Activated CD8-positive, alpha-beta T cell treated with anti-CD3 and anti-CD28 coated beads, Interleukin-2, amount 10 ng/mL, durations not matched to agents 7 days and 5 days (primary cell): ENCODE measurements at regions not wholly inside any gene's neighbourhood (a gene's known extent, or its start where the extent isn't known, plus 50 kb on each side); places are given as distances from the start of the nearest gene placed in this dataset.
"Not testable (repeated sequence)": the region's sequence is repeated elsewhere in the genome, so short reads cannot be mapped to it uniquely, and the experiment has no call there.

ENCODE experiments used
- ATAC-seq: fragments of 150-1000 bp; cut with Tn5 transposase; one replicate; pipeline ENCODE4 v1.10.0; 2021; ENCODE audit warnings: moderate library complexity
- CTCF ChIA-PET: fragments of 350-600 bp; sonication (Branson Sonifier 250); formaldehyde crosslinking; loops from one replicate; lab custom pipeline; 2021; ENCODE audit warnings: antibody characterized with exemption; lab: Charles Lee
- POLR2A ChIA-PET: fragments of 350-600 bp; sonication (Branson Sonifier 250); formaldehyde crosslinking; loops from one replicate; lab custom pipeline; 2021; ENCODE audit warnings: antibody characterized with exemption; lab: Charles Lee
- DNase-seq: peaks from one replicate; pipeline ENCODE4 v3.0.0-alpha.2; 2020
- H3K27ac Mint-ChIP-seq: one replicate; pipeline ENCODE4 v1.8.0; 2021; ENCODE audit warnings: mild to moderate bottlenecking, mixed read lengths
- H3K27me3 Mint-ChIP-seq: one replicate; pipeline ENCODE4 v1.8.0; 2021; ENCODE audit warnings: low read depth, mixed read lengths
- H3K36me3 Mint-ChIP-seq: one replicate; pipeline ENCODE4 v1.8.0; 2021; ENCODE audit warnings: low read depth, mixed read lengths
- H3K4me1 Mint-ChIP-seq: one replicate; pipeline ENCODE4 v1.8.0; 2021; ENCODE audit warnings: low read depth, mixed read lengths
- H3K4me3 Mint-ChIP-seq: one replicate; pipeline ENCODE4 v1.8.0; 2021; ENCODE audit warnings: mild to moderate bottlenecking, mixed read lengths
- H3K9me3 Mint-ChIP-seq: one replicate; pipeline ENCODE4 v1.8.0; 2022; ENCODE audit warnings: mixed read lengths; ENCODE audit not compliant: insufficient read depth

GRCh38 chr15:60181957-60182356, 177.8 kb downstream of the FOXB1 start:
- H3K4me1 Mint-ChIP-seq, DNase-seq, H3K36me3 Mint-ChIP-seq, H3K27ac Mint-ChIP-seq, H3K4me3 Mint-ChIP-seq, H3K9me3 Mint-ChIP-seq, POLR2A ChIA-PET, ATAC-seq: not testable (repeated sequence)
- CTCF ChIA-PET = interaction anchor here (1.1 to 2.6 kb wide), 3 partner anchors 11 to 457 kb away, joined by 3 to 12 read pairs (median 8); no protein-coding TSS in a partner anchor
- peaks cover 24% of the 10 kb centered on the region for H3K27me3 Mint-ChIP-seq

GRCh38 chr15:60183366-60183765, 179.3 kb downstream of the FOXB1 start:
- no peak overlapping the region for H3K27ac Mint-ChIP-seq
- ChIA-PET POLR2A (no interaction called here), CTCF (interaction anchor here (1.8 kb wide), 1 partner anchor 266 kb away, joined by 8 read pairs; no protein-coding TSS in a partner anchor)
- ATAC-seq (no peak), DNase-seq (no peak)
- H3K4me1 Mint-ChIP-seq = no peaks in the 10 kb centered on the region
- H3K36me3 Mint-ChIP-seq = no peaks in the 10 kb centered on the region
- H3K27me3 Mint-ChIP-seq = peaks cover 19% of the 10 kb centered on the region
- no peaks in the 10 kb centered on the region for H3K9me3 Mint-ChIP-seq
- H3K4me3 Mint-ChIP-seq = no peak overlapping the region

GRCh38 chr15:60184579-60184978, 180.5 kb downstream of the FOXB1 start:
- Mint-ChIP-seq H3K4me3 (no peak overlapping the region), H3K9me3 (no peaks in the 10 kb centered on the region), H3K27me3 (peaks cover 19% of the 10 kb centered on the region), H3K4me1 (no peaks in the 10 kb centered on the region), H3K27ac (no peak overlapping the region), H3K36me3 (no peaks in the 10 kb centered on the region)
- DNase-seq = no peak
- ATAC-seq = no peak
- ChIA-PET POLR2A (no interaction called here), CTCF (no interaction called here)

GRCh38 chr15:60191016-60191415, 186.9 kb downstream of the FOXB1 start:
- Mint-ChIP-seq H3K27ac (no peak overlapping the region), H3K36me3 (no peaks in the 10 kb centered on the region), H3K9me3 (no peaks in the 10 kb centered on the region), H3K27me3 (peaks cover 29% of the 10 kb centered on the region), H3K4me1 (no peaks in the 10 kb centered on the region), H3K4me3 (no peak overlapping the region)
- DNase-seq (no peak), ATAC-seq (no peak)
- CTCF ChIA-PET = interaction anchor here (1.1 kb wide), 1 partner anchor 11 kb away, joined by 3 read pairs; no protein-coding TSS in a partner anchor
- POLR2A ChIA-PET = no interaction called here

GRCh38 chr15:60191821-60192220, 187.7 kb downstream of the FOXB1 start:
- ChIA-PET CTCF (no interaction called here), POLR2A (no interaction called here)
- Mint-ChIP-seq H3K36me3 (no peaks in the 10 kb centered on the region), H3K27ac (no peak overlapping the region), H3K4me1 (no peaks in the 10 kb centered on the region), H3K27me3 (peaks cover 34% of the 10 kb centered on the region), H3K9me3 (no peaks in the 10 kb centered on the region), H3K4me3 (no peak overlapping the region)
- ATAC-seq = no peak
- DNase-seq = no peak

- ChIA-PET POLR2A (no interaction called here), CTCF (interaction anchor here (1.0 kb wide), 1 partner anchor 130 kb away, joined by 3 read pairs; no protein-coding TSS in a partner anchor)
- Mint-ChIP-seq H3K9me3 (no peaks in the 10 kb centered on the region), H3K27me3 (peaks cover 40% of the 10 kb centered on the region), H3K36me3 (no peaks in the 10 kb centered on the region), H3K4me1 (no peaks in the 10 kb centered on the region), H3K27ac (no peak overlapping the region), H3K4me3 (no peak overlapping the region)
- no peak for DNase-seq
- no peak for ATAC-seq
Observed at GRCh38 chr15:60195611-60196010, 191.5 kb downstream of the FOXB1 start.

GRCh38 chr15:60204131-60204885, 193.5 kb downstream of the ANXA2 start:
- H3K9me3 Mint-ChIP-seq = no peaks in the 10 kb centered on the region
- H3K4me1 Mint-ChIP-seq = no peaks in the 10 kb centered on the region
- ChIA-PET POLR2A (no interaction called here), CTCF (interaction anchor here (0.9 kb wide), 1 partner anchor 17 kb away, joined by 3 read pairs; no protein-coding TSS in a partner anchor)
- no peak overlapping the region for H3K27ac Mint-ChIP-seq
- peaks cover 50% of the 10 kb centered on the region for H3K27me3 Mint-ChIP-seq
- no peak overlapping the region for H3K4me3 Mint-ChIP-seq
- DNase-seq (no peak), ATAC-seq (no peak)
- no peaks in the 10 kb centered on the region for H3K36me3 Mint-ChIP-seq

- Mint-ChIP-seq H3K4me3 (no peak overlapping the region), H3K9me3 (no peaks in the 10 kb centered on the region), H3K36me3 (no peaks in the 10 kb centered on the region), H3K27me3 (peaks cover 42% of the 10 kb centered on the region), H3K4me1 (no peaks in the 10 kb centered on the region), H3K27ac (no peak overlapping the region)
- POLR2A ChIA-PET = no interaction called here
- DNase-seq (no peak), ATAC-seq (no peak)
- CTCF ChIA-PET = no interaction called here
Observed at GRCh38 chr15:60208709-60209108, 189.1 kb downstream of the ANXA2 start.

GRCh38 chr15:60212536-60212935, 185.2 kb downstream of the ANXA2 start:
- ChIA-PET POLR2A (no interaction called here), CTCF (interaction anchor here (1.1 kb wide), 1 partner anchor 116 kb away, joined by 3 read pairs; no protein-coding TSS in a partner anchor)
- peaks cover 26% of the 10 kb centered on the region for H3K27me3 Mint-ChIP-seq
- H3K36me3 Mint-ChIP-seq = no peaks in the 10 kb centered on the region
- H3K4me1 Mint-ChIP-seq = no peaks in the 10 kb centered on the region
- H3K4me3 Mint-ChIP-seq = no peak overlapping the region
- DNase-seq (no peak), ATAC-seq (no peak)
- no peaks in the 10 kb centered on the region for H3K9me3 Mint-ChIP-seq
- H3K27ac Mint-ChIP-seq = no peak overlapping the region

- POLR2A ChIA-PET = no interaction called here
- Mint-ChIP-seq H3K4me1 (no peaks in the 10 kb centered on the region), H3K9me3 (no peaks in the 10 kb centered on the region), H3K36me3 (no peaks in the 10 kb centered on the region), H3K27ac (no peak overlapping the region), H3K4me3 (no peak overlapping the region), H3K27me3 (peaks cover 25% of the 10 kb centered on the region)
- CTCF ChIA-PET = no interaction called here
- no peak for DNase-seq
- ATAC-seq = no peak
Observed at GRCh38 chr15:60213377-60214000, 184.3 kb downstream of the ANXA2 start.

- CTCF ChIA-PET = no interaction called here
- H3K36me3 Mint-ChIP-seq = no peaks in the 10 kb centered on the region
- H3K27me3 Mint-ChIP-seq = peaks cover 20% of the 10 kb centered on the region
- POLR2A ChIA-PET = no interaction called here
- H3K27ac Mint-ChIP-seq = no peak overlapping the region
- ATAC-seq (no peak), DNase-seq (no peak)
- H3K4me1 Mint-ChIP-seq = no peaks in the 10 kb centered on the region
- H3K9me3 Mint-ChIP-seq = no peaks in the 10 kb centered on the region
- no peak overlapping the region for H3K4me3 Mint-ChIP-seq
Observed at GRCh38 chr15:60214201-60214600, 183.6 kb downstream of the ANXA2 start.
